M059J (cell line): ENCODE measurements at regions not wholly inside any gene's neighbourhood (a gene's known extent, or its start where the extent isn't known, plus 50 kb on each side); places are given as distances from the start of the nearest gene placed in this dataset.

Experiments used
- DNase-seq: peaks from one replicate; pipeline ENCODE4 v3.0.0-alpha.2; 2012; ENCODE audit warnings: low read depth

DNA sequence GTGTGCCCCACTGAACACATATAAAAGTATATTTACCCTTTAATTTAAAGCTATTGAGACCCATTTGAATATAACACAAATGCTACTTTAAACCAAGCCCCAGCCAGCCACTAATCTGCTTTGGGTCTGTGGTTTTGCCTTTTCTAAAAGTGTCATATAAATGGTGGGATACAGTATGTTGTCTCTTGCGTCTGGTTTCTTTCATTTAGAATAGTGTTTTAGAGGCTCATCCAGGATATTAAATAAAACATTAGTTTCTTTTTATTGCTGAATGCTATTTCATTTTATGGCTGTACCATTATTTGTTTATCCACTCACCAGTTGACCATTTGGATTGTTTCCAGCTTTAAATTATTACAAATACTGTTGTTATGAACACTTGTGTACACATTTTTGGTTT, 290.5 kb upstream of the SORL1-AS1 start:
- no peak for DNase-seq

DNA sequence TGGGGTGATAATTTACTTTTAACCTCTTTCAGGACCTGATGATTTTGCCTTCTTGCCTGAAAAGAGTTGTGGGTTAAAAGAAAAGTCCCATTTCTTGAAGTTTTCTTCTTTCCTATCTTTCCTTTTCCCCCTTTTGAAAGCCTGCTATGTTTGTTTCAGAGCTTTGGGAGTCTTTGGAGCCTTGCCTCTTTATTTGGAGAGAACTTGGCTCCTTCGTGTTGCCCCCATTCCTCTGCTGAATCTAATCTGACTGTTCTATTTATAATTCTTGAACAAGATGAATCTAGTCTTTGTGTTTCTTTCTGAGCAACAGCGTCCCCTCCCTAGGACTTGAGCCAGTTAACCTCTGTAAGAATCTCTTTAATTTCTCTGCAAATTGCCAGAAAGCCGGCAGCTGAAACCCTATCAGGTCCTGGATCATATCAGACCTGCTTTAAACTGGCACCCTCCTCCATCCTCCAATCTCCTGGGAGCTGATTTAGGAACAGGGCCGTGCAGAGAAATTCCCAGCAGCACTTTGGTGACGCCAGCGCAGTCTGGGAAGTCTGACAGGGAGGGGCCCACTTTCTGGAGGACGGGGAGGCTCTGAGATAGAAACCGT, 289.1 kb upstream of the SORL1-AS1 start:
- DNase-seq, result no peak

DNA sequence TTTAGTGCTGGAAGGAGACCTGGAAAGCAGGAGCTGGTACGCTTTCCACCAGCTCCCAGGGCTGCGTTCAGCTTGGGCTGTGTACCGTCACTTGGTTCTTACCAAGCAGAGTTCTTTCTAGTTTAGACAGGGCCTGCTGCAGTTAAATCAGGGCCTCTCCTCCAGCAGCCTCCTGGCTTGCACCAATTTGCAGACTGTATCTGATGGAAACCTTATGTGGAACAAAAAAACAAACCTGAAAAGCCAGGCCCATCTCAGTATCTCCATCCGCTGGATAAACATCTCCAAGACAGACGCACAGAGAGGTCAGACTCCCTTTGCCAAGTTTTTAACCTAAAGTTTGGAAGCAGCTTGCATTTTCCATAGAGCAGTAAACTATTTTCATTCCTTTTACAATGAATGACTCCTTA, 288.6 kb upstream of the SORL1-AS1 start:
- no peak for DNase-seq

DNA sequence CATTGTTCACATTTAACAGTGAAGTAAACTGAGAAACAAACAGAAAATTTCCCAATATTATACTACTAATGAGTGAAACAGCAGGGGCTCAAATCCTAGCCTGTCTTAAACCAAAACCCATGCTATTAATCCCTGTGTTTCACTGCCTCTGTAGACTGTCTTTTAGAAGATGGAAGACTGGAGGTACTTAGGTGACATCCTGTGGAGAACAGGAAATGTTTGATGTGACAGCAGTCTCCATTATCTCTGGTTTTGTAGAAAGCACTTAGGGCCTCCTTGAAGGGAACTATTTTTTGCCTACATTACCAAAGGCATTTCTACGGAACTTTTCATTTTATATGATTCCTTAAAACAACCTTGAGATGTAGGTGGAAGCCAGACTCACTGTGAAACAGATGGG, 288.1 kb upstream of the SORL1-AS1 start:
- no peak for DNase-seq

DNA sequence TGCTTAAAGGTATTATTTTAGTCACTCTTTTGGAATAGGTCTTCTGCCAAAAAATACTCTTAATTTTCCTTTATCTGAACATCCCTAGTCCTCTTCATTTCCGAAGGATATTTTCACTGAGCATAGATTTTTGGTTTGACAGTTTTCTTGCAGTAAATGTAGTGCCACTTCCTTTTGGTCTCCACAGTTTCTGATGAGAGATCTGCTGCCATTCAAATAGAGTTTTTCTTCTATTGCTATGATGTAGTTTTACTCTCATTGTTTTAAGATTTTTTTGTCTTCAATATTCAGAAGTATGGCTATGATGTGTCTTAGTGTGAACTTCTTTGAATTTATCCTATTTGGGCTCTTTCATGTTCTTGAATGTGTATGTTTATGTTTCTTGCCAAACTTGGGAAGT, 281.1 kb upstream of the SORL1-AS1 start:
- DNase-seq, result no peak

DNA sequence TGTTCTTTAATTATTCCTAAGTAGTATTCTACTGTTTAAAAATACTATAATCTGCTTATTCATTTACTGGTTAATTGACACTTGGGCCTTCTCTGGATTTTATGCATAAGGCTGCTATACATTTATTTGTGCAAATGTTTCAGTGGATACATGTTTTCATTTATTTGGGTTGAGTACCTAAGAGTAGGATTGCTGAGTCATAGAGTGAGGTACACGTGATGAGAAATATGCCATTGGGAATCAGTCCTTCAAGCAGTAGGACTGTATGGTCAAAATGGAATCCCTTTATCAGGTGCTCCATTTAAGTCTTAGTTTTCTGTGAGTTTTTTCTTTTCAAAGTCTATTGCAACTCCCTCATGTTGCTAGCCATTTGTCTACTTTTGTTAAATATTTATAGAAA, 275.2 kb upstream of the SORL1-AS1 start:
- no peak for DNase-seq

DNA sequence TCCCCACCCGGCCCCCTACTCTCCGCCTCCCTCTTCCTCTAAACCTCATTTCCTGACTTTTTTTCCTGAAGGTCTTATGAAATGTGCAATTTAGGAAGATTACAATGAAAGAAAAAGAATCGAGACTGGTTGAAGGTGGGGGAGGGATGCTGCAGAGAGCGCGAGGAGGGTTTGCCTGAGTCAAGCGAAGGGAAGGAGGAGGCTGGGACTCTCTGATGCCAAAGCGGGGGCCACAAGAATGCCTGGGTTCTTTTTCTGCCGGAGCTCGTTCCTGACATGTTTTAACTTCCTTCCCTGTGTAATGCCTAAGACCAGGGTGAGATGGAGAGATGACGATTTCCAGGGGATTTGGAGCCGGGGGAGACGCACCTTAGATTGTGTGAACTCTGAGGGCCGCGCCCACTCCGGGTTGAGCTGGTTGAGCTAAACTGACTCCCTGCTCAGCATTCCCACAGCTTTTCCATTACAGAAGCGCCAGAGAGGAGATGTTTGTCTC, 270.5 kb upstream of the SORL1-AS1 start:
- no peak for DNase-seq

DNA sequence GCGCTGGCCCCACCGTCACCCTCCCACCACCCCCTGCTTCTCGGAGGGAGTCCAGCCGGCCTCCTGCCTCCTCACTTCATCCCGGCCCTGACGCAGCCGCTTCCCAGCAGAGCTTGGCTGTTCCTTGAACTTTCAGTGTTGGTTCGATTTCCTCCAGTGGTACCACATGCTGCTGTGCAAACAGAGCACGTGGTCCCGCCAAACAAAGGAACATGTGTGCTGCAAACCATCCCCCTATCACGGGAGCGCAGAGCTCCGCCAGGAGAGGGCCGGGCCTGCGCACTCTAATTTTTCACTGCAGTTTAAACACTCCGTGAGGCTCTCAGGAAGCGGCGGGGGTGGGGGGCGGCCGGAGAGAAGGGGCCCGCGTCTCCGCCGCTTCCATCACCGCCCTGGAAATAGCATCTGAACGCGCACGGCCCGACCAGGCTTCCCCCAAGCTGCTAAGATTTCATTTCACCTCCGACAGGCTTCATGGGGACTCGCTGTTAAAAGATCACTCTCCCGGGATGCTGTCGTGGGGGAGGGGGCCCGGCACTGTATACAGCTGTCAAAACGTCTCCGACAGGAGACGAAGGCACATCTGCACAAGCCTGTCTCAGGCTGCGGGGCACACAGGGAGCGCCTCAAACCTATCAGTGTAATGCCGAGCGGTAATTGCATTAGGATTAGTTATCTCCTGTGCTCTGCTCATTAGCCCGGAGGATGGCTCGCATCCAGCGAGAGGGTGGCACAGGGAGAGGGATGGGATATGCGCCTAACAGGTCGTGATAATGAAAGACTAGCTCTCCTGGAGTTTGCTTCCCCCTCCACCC, 269.9 kb upstream of the SORL1-AS1 start:
- DNase-seq, result peak; percentile 70

DNA sequence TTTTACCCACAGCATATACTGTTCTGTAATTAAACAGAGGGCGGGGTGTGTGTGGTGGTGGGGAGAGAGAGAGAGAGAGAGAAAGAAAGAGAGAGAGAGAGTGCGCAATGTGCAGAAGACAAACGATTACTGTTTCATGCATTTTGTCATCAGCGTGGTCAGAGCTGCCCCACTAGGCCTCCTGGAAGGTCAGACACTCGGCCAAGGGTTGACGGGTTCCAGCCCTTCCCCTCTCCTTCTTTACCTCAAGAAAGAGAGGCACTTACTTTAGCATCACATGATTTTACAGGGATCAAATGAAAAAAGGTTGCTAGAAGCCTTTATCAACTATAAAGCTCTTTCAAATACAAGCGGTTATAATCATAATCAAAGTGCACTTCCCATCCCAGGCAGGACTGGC, 269.2 kb upstream of the SORL1-AS1 start:
- DNase-seq, result no peak

DNA sequence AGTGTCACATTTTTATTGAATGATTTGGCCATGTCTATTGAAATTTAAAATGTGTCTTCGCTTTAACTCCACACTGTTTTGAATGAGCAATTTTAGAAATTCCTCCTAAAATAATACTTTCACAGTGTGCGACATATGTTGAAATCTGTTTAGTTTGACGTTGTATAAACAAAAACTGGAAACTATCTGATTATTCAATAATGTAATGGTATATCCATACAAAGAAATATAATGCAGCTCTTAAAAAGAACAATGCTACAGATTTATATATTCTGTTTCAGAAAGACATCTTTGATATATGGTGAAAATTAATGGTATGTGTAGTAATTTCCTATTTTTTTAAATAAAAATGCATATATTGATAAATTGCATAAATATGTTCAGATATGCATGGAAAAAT, 268.7 kb upstream of the SORL1-AS1 start:
- no peak for DNase-seq

DNA sequence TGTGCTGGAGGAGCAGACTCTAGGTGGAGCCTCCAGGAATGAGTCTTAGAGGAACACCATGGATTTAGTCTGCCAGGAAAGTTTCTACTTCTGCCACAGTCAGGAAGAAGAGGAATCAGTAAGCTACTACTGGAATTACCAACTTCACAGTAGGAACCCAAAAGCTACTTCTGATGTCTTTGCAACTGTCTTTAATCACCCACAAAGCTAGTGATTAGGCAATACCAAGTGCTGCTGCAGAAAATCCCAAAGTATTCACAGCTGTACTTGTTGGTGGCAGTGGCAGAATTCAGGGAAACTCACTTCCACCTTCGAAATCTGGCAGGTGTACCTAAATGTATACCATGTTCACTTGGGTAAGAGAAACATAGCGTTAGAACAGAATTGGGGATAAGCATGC, 264.5 kb upstream of the SORL1-AS1 start:
- no peak for DNase-seq

DNA sequence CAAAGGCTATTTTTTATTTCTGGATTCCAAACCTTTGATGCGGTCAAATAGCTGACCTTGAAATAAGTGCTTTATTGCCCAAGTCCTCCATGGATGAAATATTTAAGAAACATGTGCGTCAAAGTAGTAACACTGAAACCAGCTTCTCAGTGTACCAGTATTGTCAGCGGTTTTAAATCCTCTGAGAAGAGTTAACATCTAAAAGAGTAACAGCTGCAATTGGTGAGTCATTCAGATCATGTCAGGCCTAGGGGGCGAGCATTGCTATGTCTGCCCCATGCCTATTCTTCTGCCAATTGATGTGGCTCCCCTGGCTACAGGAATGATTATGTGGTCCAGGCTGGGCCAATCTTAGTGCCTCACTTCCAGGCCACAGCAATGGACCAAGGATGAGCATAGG, 263.3 kb upstream of the SORL1-AS1 start:
- peak; percentile 34 for DNase-seq

DNA sequence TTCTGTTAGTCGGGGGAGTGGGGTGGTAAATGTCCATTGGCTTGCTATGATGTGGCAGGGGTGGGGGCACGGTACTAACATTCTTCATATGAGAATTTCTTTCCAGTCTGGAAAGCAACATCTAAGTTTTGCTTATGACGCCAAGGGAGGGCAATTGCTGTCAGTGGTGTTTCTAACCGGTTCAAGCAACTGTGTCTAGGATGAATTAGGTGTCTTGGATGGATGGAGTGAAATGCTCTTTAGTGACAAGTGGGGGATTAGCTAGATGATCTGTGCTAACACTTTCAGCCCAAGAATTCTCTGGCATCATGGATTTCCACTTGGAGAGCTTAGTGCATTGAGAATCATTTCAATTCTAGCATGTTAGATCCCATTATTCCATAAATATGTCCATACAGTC, 262.6 kb upstream of the SORL1-AS1 start:
- DNase-seq, result no peak

DNA sequence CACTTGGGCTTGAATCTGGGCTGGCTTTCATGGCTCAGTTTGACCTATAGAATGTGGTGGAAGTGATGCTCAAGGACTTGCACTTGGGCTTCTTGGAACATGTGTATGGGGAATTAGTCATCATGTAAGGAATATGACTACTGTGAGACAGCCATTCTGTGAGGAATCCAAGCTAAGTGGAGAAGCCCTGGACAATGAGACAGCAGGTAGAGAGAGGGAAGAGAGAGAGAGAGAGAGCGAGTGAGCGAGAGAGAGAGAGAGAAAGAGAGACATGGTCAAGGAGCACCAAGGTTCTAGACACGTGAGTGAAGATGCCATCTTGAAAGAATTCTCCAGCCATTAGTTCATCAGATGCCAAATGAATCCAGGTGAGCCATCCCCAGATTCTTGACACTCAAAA, 261.6 kb upstream of the SORL1-AS1 start:
- DNase-seq, result peak; percentile 30

DNA sequence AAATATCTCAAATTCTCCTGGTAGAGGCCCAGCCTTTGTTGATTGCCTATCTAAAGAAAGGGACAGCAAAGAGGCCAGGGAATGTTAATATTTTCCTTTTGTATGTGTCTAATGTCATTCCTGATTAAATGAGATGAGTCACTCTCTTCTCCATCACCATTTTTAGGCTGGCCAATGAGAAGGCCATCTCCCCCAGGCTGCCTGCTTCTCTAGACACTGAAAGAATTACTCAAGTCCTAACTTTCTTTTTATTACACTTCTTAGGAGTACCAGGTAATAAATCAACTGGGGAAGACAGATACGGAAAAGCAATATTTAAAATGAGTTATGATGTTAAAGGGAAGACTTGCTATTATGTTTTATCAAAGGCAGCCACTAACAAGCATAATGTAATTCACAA, 259.2 kb upstream of the SORL1-AS1 start:
- peak; percentile 84 for DNase-seq

DNA sequence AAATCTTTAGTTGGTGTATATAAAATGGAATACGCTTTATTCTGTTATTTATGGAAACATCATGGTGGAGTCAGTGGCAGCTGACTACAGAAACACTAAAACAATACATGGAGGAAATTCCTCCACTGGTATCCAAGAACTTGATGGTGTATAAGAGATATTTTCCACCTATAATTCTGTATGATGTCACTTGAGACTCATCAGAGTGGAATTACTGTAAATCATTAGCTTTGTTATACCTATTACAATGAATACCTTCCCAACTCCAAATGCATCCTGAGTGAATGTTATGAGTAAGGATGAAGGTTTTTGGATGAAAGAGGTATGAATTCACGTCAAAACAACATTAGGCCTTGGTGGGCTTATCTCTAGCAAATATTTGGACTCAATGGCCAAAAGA, 258.5 kb upstream of the SORL1-AS1 start:
- DNase-seq, result peak; percentile 36

DNA sequence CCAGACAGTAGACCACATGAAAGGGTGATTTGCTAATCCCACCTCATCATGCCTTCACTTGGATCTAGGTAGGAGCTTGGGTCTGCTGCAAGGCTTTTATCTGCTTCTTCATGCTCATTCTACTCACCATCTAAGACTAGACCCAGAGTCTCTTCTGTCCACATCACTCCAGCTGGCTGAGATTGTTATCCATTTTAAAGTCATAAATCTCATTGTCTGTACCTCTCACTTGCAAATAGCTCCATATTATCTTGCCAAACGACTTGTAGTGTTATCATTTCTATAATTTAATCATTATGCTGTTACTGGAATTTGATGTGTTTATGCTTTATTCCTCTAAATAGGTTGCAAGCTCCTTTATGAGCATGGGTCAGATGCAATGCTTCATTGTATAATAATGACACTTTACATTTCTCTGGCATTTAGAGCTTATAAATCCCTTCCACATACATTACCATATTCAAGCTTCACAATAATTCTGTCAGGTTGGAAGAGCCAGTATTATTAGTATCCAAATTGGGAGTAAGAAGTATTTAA, 254.2 kb upstream of the SORL1-AS1 start:
- no peak for DNase-seq

DNA sequence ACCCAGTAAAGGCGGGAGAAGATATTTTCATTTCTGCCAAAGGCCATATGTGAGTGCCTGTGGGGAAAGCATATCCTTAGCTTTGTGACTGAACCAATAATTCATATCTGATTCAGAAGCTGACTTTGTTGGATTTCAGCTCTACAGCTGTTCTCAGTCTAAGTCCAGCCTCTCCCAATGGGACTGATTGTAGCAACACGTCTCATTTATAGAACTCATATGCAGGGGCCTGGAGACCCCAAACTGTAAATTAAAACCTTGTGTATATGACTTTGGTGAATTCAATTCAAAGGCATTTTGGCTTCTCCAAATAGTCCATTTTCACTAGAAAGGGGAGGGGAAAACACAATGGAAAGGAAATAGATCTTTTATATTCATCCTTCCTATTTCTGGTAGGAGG, 250.4 kb upstream of the SORL1-AS1 start:
- DNase-seq, result no peak

DNA sequence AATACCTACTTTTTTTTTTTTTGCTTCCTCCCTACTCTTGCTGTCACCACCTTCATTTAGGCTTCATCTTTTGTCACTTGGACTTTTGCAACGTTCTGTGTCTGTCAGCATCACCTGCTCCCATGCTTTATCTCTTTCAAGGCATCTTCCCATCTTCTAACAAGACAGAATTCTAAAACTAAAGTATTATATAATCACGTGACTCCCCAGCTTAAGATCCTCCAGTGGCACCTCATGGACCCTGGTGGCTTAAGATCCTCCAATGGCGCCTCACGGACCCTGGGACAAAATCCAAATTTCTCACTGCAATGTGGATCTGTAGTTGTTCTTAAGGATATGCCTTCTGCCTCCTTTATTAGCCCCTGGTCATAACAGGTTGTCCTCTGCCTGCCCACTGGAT, 248.2 kb upstream of the SORL1-AS1 start:
- DNase-seq, result no peak

DNA sequence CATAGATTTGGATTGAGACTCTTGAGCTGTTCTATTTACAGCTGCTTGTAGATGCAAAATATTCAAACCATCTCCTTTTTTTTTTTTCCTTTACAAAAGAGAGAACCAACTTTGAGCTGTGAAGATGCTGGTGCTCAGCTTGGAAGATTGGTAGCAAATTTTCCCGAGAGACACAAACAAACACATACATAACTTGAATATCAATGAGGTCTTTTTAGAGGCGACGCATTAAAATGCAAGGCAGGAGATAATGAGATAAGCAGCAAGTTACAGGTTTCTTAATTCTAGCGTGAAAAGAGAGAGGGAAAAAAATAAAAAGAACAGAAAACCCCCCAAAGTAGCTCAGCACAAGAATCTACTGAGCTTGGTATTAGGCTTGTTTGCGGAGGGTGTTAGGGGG, 247.0 kb upstream of the SORL1-AS1 start:
- DNase-seq, result no peak

DNA sequence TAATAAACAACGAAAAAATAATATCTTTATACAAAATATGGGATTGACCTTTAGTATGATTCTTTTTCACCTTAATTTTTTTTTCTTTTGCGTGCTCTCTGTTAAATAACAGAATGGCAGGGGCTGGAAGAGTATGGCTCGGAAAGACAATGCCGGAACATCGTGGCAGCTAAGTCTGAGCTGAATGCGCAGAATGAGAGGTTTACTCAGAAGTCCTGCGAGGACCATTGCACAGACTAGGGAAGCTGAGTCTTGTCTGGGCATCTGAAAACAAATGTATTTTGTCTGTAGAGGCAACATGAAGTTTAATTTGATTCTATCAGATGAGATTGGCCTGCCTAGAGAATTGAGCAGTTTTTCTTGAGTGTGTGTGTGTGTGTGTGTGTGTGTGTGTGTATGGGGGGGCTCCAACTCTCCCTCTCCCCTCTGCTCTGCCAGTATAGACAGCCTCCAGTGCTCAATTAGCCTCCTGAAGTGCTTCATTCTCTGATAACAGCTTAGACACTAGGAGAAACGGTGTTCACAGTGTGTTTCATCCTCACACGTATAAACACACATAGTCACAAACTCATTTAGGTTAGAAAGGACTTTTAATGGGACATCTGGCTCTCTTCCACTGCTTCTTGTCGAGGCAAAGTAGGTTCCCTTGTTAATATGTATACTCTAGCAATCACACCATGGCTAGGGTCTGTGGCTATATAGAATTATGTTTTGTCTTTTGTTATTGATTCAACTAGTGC, 244.3 kb upstream of the SORL1-AS1 start:
- DNase-seq, result no peak

DNA sequence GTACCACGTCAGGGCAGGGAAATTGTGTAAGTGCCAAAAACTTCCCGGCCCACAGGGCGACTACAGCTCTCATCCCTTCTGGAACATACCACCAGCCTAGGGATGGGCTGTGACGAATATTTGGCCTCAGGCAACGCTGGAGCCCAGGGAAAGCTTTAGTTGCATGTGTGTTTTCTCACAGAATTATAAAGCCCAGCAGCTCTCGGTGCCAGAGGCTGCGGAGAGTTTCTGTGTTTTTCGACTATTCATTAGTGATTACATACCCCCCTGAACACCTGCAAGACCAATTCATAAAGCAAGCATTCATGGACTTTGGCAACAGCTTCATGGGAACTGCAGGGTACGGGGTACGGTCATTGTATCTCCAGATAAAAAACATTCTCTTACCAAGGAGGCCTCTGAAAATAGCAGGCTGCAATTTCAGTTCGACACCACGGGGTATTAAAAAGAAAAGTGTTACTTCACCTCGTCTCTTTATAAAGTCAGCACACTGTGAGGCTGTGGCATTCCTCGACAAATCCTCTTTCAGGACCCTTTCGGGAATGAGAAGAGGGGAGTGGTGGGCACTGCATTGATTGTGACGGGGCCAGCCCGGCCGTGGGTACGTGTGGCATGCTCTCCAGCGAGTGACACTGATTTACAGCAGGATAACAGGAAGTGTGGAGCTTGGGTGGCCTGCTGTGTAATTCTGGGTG, 243.6 kb upstream of the SORL1-AS1 start:
- peak; percentile 89 for DNase-seq
